ENCODE measurements at regions not wholly inside any gene's neighbourhood (a gene's known extent, or its start where the extent isn't known, plus 50 kb on each side); places are given as distances from the start of the nearest gene placed in this dataset.

GRCh38 chr3:14590569-14590968, 50.4 kb upstream of the GRIP2 start:
- DNase-seq (ENCODE audit: low read depth) = no peak
- TF ChIP-seq CTCF (IDR thresholded peaks at IDR 0.05; ENCODE audit: insufficient read depth, low read depth, low read length) = no peak
- H3K4me3 ChIP-seq (ENCODE audit: low read depth, low read length) = no peak overlapping the region

GRCh38 chr3:14592390-14592789, 52.2 kb upstream of the GRIP2 start:
- H3K4me3 ChIP-seq (ENCODE audit: low read depth, low read length) = no peak overlapping the region
- DNase-seq (ENCODE audit: low read depth) = no peak
- no peak for TF ChIP-seq CTCF (IDR thresholded peaks at IDR 0.05; ENCODE audit: insufficient read depth, low read depth, low read length)

- no peak for DNase-seq (ENCODE audit: low read depth)
- H3K4me3 ChIP-seq (ENCODE audit: low read depth, low read length) = no peak overlapping the region
- TF ChIP-seq CTCF (IDR thresholded peaks at IDR 0.05; ENCODE audit: insufficient read depth, low read depth, low read length) = no peak
These were observed 52.7 kb upstream of the GRIP2 start for GRCh38 chr3:14592836-14593235.

- no peak overlapping the region for H3K4me3 ChIP-seq (ENCODE audit: low read depth, low read length)
- TF ChIP-seq CTCF (IDR thresholded peaks at IDR 0.05; ENCODE audit: insufficient read depth, low read depth, low read length) = no peak
- DNase-seq (ENCODE audit: low read depth) = no peak
These were observed 54.1 kb upstream of the GRIP2 start for GRCh38 chr3:14594234-14594633.

GRCh38 chr3:14595561-14595960, 55.4 kb upstream of the GRIP2 start:
- TF ChIP-seq CTCF (IDR thresholded peaks at IDR 0.05; ENCODE audit: insufficient read depth, low read depth, low read length) = no peak
- no peak overlapping the region for H3K4me3 ChIP-seq (ENCODE audit: low read depth, low read length)
- DNase-seq (ENCODE audit: low read depth) = no peak

- H3K4me3 ChIP-seq (ENCODE audit: low read depth, low read length) = no peak overlapping the region
- TF ChIP-seq CTCF (IDR thresholded peaks at IDR 0.05; ENCODE audit: insufficient read depth, low read depth, low read length) = no peak
- DNase-seq (ENCODE audit: low read depth) = no peak
These were observed 54.3 kb upstream of the CCDC174 start for GRCh38 chr3:14597266-14597665.

GRCh38 chr3:14598143-14598569, 53.4 kb upstream of the CCDC174 start:
- no peak for TF ChIP-seq CTCF (IDR thresholded peaks at IDR 0.05; ENCODE audit: insufficient read depth, low read depth, low read length)
- DNase-seq (ENCODE audit: low read depth) = peak; percentile 37
- H3K4me3 ChIP-seq (ENCODE audit: low read depth, low read length) = no peak overlapping the region
